GM18508 (cell line): ENCODE measurements at regions not wholly inside any gene's neighbourhood (a gene's known extent, or its start where the extent isn't known, plus 50 kb on each side); places are given as distances from the start of the nearest gene placed in this dataset.
A peak's percentile ranks its signal among the peaks of the same experiment; 100 is the strongest.
"Not testable (repeated sequence)": the region's sequence is repeated elsewhere in the genome, so short reads cannot be mapped to it uniquely, and the experiment has no call there.

Experiments
- ATAC-seq: cut with Tn5 transposase; IDR thresholded peaks from one replicate; pipeline ENCODE4 v1.9.1; 2021; ENCODE audit warnings: moderate number of reproducible peaks; ENCODE audit not compliant: insufficient read depth, unreplicated experiment

DNA sequence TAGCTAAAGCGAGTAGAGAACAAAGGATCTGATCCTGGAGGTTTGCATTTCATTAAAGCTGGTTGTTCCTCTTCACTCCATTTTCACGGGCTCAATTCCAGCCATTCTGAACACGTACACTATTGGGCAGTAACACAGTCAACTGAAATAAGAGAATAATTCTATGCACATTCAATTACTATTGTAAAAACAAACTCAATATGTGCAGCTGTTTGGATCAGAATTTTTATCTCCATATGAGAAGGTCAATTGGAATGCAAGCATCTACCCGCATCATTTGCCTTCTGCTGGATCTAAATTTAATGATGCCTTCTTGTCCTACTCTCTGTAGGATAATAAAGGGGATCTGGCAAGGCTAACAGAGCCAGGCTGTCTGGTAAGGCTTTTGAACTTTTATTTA lies 562.8 kb upstream of the CCDC179 start:
- no peak for ATAC-seq

- ATAC-seq = no peak
Measured at GRCh38 chr11:23423656-23424055, 563.4 kb upstream of the CCDC179 start.

- no peak for ATAC-seq
Measured at GRCh38 chr11:23425381-23425780, 565.1 kb upstream of the CCDC179 start.

- no peak for ATAC-seq
Measured at GRCh38 chr11:23429569-23429968, 569.3 kb upstream of the CCDC179 start.

GRCh38 chr11:23453522-23453921 lies 593.2 kb upstream of the CCDC179 start:
- ATAC-seq = no peak

DNA sequence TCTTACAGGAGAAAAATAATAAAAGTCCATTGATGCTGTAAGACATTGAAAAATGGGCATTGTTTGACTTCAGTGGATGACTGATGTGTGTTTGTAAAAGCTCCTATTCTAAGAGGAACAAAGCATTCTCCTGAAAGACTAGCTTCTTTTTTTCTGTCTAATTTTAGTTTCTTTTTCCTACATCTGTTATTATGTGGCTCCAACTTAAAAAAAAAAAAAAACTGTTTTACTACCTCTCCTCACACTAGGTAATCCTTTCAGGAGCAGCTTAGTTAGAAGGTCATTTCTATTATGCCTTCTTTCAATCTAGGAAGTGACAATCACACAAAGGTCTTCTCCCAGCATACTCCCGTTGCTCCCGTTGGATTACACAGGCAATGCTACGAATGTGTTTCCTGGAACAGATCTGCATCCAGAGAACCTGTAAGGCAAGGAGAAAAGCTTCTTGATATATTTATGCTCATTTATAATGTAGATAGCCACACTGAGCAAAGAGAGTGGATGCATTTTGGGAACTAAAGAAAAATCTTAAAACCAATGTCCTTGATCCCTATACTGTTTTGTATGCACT lies 595.1 kb upstream of the CCDC179 start:
- ATAC-seq = no peak

DNA sequence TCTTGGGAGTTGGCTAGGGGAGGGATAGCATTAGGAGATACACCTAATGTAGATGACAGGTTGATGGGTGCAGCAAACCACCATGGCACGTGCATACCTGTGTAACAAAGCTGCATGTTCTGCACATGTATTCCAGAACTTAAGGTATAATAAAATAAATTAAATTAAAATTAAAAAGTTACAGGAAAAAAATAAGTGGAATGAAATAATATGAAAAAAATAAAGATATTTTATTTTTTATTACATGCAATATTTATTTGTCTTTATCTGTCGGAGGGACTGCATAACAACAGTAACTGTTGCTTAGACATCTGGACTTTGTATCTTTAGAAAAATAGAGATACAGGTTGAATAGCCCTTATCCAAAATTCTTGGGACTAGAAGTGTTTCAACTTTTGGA lies 597.4 kb upstream of the CCDC179 start:
- no peak for ATAC-seq

DNA sequence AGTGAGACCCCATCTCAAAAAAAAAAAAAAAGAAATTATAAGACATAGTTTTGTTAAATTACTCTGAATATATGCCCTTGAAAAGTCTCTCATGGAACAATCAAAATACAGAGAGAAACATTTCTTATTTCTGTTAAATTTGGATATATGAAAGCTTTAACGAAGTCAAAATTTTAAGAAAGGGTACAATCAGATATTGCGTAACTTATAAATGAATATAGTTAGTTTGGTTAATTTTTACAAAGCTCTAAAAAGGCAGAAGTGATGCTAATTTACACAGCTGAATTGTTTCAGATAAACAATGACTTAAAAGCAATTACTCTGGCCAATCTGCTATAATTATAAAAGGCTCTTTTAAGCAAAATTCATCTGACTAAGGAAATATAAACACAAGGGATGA lies 611.6 kb upstream of the CCDC179 start:
- ATAC-seq = no peak

DNA sequence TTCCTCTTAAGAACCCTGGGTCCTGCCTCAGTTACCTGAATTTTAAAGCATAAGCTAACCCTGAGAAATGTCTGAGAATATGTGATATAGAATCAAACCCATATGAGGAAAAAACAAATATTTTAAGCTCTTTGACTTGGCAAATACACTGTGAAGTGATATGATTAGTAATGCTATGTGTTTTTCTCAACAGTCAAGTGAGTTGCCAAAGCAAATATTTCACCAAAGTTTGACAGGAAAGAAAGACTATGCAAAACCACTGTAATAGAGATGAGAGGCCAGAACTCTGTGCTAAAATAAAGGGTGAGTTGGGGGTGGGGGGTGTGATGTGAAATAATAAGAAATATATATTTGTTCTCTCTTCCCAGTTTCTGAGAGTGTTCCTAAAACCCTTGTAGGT lies 613.5 kb upstream of the CCDC179 start:
- no peak for ATAC-seq

GRCh38 chr11:23480736-23481135 lies 620.5 kb upstream of the CCDC179 start:
- ATAC-seq = no peak

DNA sequence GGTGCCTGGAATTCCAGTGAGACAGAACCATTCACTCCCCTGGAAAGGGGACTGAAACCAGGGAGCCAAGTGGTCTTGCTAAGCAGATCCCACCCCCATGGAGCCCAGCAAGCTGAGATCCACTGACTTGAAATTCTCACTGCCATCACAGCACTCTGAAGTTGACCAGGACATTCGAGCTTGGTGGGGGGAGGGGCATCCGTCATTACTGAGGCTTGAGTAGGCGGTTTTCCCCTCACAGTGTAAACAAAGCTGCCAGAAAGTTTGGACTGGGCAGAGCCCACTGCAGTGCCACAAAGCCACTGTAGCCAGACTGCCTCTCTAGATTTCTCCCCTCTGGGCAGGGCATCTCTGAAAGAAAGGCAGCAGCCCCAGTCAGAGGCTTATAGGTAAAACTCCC lies 623.9 kb upstream of the CCDC179 start:
- ATAC-seq = not testable (repeated sequence)

DNA sequence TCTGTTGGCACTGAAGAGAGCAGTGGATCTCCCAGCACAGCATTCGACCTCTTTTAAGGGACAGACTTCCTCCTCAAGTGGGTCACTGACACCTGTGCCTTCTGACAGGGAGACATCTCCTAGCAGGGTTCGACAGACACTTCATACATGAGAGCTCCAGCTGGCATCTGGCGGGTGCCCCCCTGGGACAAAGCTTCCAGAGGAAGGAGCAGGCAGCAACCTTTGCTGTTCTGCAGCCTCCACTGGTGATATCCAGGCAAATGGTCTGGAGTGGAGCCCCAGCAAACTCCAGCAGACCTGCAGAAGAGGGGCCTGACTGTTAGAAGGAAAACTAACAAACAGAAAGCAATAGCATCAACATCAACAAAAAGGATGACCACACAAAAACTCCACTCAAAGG lies 624.3 kb upstream of the CCDC179 start:
- not testable (repeated sequence) for ATAC-seq

- ATAC-seq = no peak
Measured at GRCh38 chr11:23490557-23491235, 630.4 kb upstream of the CCDC179 start.

- ATAC-seq = no peak
Measured at GRCh38 chr11:23494981-23495380, 634.7 kb upstream of the CCDC179 start.

DNA sequence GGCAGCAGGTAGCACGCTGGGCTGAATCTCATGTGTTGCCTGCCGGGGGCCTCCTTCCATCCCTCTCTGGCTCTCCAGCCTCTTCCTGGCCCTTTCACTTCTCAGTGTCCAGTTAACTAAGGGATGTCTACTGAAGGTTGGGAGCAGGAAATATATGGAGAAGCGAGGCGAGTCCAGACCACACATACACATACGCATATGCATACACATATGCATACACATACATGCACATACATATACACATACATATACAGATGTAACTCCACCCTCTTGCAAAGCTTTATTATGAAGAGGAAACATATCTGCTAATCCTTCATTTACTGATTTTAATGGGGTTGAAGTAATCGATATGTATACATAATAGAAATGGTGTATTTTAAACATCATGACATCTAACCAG lies 636.1 kb upstream of the CCDC179 start:
- no peak for ATAC-seq

DNA sequence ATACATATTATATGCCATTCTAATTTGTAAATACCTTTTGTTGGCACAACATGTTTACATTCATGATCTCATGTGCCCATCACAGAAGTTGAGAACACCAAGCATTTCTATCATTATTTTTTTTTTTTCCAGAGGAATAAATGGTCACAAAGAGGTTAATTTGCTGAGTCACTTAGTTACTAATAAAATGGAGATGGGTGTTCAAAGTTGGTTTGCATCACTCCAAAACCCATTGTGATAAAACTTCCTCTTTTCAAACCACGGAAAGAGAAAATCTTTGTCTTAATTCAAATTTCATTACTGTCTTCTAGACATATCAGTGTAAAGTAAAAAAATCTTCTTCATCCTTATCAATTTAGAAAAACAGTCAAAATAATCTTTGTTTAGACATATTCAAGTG lies 636.8 kb upstream of the CCDC179 start:
- no peak for ATAC-seq

DNA sequence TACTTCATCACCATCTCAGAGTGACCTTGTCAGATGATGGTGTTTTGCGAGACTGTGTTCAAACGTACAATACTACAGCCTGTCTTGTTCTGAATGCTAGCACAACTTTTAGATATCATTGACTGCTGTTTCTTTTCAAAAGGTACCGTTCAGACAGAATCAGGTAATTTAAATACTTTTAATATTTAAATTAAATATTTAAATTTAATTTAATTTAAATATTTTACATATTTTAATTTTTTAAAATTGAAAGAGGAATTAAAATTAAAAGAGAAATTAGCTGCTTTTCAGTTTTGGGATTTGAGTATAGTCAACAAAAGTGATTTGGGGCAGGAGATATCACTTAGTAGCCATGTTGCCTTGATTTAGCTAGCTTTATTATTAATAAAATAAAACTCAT lies 642.1 kb upstream of the CCDC179 start:
- no peak for ATAC-seq

- no peak for ATAC-seq
Measured at GRCh38 chr11:23502826-23503225, 642.6 kb upstream of the CCDC179 start.

DNA sequence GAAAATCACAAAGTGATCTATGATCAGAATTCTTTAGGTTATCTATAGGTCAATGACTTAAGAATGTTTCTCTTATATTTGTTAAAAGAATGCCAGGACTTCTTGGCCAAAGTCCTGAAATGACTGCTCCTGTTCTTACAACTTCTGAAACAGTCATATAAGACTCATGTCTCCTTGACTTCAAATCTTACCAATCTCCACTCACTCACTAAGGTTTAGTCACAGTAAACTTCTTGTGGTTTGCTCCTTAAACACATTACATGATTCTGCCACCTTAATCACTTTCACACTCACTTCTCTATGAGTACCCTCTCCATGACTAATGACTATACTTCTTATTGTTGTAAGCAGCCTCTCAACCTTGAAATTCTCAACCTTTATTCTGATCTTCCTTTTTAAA lies 648.7 kb upstream of the CCDC179 start:
- peak; percentile 78 for ATAC-seq

GRCh38 chr11:23509821-23510220 lies 649.5 kb upstream of the CCDC179 start:
- ATAC-seq = no peak

GRCh38 chr11:23519194-23519593 lies 658.9 kb upstream of the CCDC179 start:
- no peak for ATAC-seq

- ATAC-seq = no peak
Measured at GRCh38 chr11:23520226-23520960, 660.1 kb upstream of the CCDC179 start.
